Upper lobe of left lung (tissue), 6 donors: ENCODE measurements at regions not wholly inside any gene's neighbourhood (a gene's known extent, or its start where the extent isn't known, plus 50 kb on each side); places are given as distances from the start of the nearest gene placed in this dataset.

Experiments
- ATAC-seq, 2 donors: fragments of 200-7000 bp; cut with Tn5 transposase; one replicate each; pipeline ENCODE4 v1.9.1; 2022; ENCODE audit warnings: mild to moderate bottlenecking in 2 of 2, moderate library complexity in 2 of 2; ENCODE audit not compliant: low FRiP score in 2 of 2
- DNase-seq, 2 donors: peaks; one replicate each; pipeline ENCODE4 v3.0.0-alpha.2; 2019 to 2020
- H3K27ac ChIP-seq, 4 donors: fragments of 200-600 bp; sonication (generic); one replicate each; pipeline ENCODE4 v1.5.1; 2016 to 2019
- H3K27me3 ChIP-seq, 4 donors: fragments of 200-600 bp; sonication (generic); one replicate each; pipeline ENCODE4 v1.5.1; 2017 to 2019
- H3K36me3 ChIP-seq, 4 donors: fragments of 200-600 bp; sonication (generic); one replicate each; pipeline ENCODE4 v1.5.1; 2016 to 2019
- H3K4me1 ChIP-seq, 4 donors: fragments of 200-600 bp; sonication (generic); one replicate each; pipeline ENCODE4 v1.5.1; 2018 to 2019
- H3K4me3 ChIP-seq, 4 donors: fragments of 200-600 bp; sonication (generic); one replicate each; pipeline ENCODE4 v1.5.1; 2017 to 2019; ENCODE audit warnings: mild to moderate bottlenecking in 2 of 4, moderate library complexity in 1 of 4
- H3K9me3 ChIP-seq, 4 donors: fragments of 200-600 bp; sonication (generic); one replicate each; pipeline ENCODE4 v1.5.1; 2018 to 2019
- EP300 ChIP-seq, 4 donors: sonication (generic); formaldehyde crosslinking; IDR thresholded peaks; one replicate each; pipeline ENCODE4 v1.5.1; 2017; ENCODE audit warnings: antibody characterized with exemption in 4 of 4, control low read depth in 2 of 4
- POLR2A ChIP-seq, 4 donors: fragments of 450-650 bp; IDR thresholded peaks; one replicate each; pipeline ENCODE4 v1.5.1; 2016 to 2017; ENCODE audit warnings: antibody characterized with exemption in 4 of 4, mild to moderate bottlenecking in 2 of 4
- POLR2AphosphoS5 ChIP-seq, 2 donors: sonication (generic); formaldehyde crosslinking; IDR thresholded peaks; one replicate each; pipeline ENCODE4 v1.5.1; 2017; ENCODE audit warnings: antibody characterized with exemption in 2 of 2
- WGBS, 2 donors: methylation state at CpG; one replicate each; pipeline ENCODE4 v1.1.5; 2017 to 2018; 5-methylcytosine and 5-hydroxymethylcytosine counted together
- TF ChIP-seq, protein P1 (sequence below), 6 experiments: fragments of 450-650 bp in 4 of 6; fragments of 200-600 bp in 2 of 6; sonication (generic) in 2 of 6; IDR thresholded peaks; one replicate each; pipeline ENCODE4 v1.5.1; 2016 to 2019; ENCODE audit warnings: antibody characterized with exemption in 6 of 6
- donor health status: DM: no; HTN: no; CAD: no; lungs with moderate emphysema.
- donor health status: DM: no; HTN: yes; CAD: no; lungs with severe emphysema.

DNA sequence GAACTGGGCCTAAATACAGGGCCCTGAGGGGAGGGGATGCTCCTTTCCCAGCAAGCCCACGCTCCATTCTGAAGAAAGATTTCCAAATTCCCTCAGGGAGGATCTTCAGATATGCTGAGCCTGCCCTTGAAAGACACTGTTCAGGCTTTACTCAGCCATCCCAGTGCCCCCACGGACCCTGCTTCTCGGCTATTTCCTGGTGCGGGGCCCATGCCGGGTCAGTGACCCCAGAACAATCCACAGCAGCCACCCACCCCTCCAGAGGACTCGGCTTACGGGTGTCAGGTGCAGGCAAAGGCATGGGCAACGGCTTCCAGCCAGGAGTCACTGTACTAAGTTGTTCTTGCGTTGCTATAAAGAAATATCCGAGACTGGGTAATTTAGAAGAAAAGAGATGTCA, 137.1 kb downstream of the OAT start:
- peak in 1 of 2 donors; percentile 12 for DNase-seq

DNA sequence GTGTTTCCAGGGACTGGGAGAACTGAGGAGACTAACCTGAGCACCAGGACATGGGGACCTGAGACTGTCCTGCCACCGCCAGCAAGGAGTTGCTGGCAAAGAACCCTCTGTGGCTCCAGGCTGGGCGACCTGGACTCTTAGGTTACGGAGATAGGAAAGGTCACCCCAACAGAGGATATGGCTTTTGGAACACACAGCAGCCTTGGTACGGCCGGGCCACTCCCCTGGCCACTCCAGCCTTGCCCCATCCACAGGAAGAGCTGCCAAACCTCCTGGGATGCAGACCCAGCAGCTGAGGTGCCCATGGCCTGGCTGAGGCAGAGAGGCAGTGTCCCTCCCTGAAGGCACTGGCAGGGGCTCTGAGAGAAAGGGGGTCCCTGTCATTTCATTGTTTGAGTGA, 137.8 kb downstream of the OAT start:
- Histone ChIP-seq H3K9me3 (no peaks in the 10 kb centered on the region), H3K4me1 (peaks cover 0 to 4% (median 0%) of the 10 kb centered on the region in 4 donors), H3K27me3 (no peaks in the 10 kb centered on the region), H3K27ac (no peak overlapping the region), H3K36me3 (no peaks in the 10 kb centered on the region), H3K4me3 (no peak overlapping the region)
- TF ChIP-seq EP300 (IDR thresholded peaks at IDR 0.05) (no peak), POLR2AphosphoS5 (IDR thresholded peaks at IDR 0.05) (no peak)
- ATAC-seq (no peak), DNase-seq (no peak)
- 94 to 100% methylated on average over 3 to 5 of the region's 5 CpGs for WGBS, 2 donors

More for the DNA sequence above, 137.1 kb downstream of the OAT start:
- no peak overlapping the region for H3K4me3 ChIP-seq
- peaks cover 0 to 9% (median 3%) of the 10 kb centered on the region in 4 donors for H3K4me1 ChIP-seq
- ATAC-seq, result no peak
- H3K27ac ChIP-seq, result no peak overlapping the region
- H3K27me3 ChIP-seq, result no peaks in the 10 kb centered on the region
- no peak for TF ChIP-seq EP300 (IDR thresholded peaks at IDR 0.05)
- no peak for TF ChIP-seq POLR2A (IDR thresholded peaks at IDR 0.05)
- WGBS, 2 donors, result 85 to 100% methylated on average over 4 to 10 of the region's 10 CpGs
- no peaks in the 10 kb centered on the region for H3K36me3 ChIP-seq
- no peaks in the 10 kb centered on the region for H3K9me3 ChIP-seq

DNA sequence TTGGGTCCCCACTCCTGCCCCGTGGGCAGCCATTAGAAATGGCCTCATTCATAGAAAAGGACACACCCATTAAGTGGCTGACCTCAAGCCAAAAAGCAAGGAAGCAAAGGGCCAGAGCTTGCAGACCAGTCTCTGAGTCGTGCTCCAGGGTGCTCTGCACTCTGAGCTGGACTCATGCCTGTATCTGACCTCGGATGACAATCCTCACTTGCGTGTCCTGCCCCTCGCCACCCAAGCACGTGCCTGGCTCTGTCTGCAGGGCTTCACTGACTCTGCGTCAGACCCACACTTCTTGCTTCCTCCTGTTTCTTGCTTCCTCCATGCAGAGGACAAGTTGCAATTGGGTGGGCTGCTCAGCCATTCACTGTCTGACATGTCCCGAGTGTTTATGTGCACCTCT, 138.8 kb downstream of the OAT start:
- 78 to 84% methylated on average over 7 to 8 of the region's 8 CpGs for WGBS, 2 donors
- Histone ChIP-seq H3K27ac (no peak overlapping the region), H3K27me3 (no peaks in the 10 kb centered on the region), H3K9me3 (no peaks in the 10 kb centered on the region), H3K4me3 (no peak overlapping the region), H3K4me1 (no peaks in the 10 kb centered on the region), H3K36me3 (no peaks in the 10 kb centered on the region)
- peak in 1 of 2 donors; percentile 56 for ATAC-seq
- no peak for TF ChIP-seq POLR2A (IDR thresholded peaks at IDR 0.05)
- no peak for TF ChIP-seq EP300 (IDR thresholded peaks at IDR 0.05)
- TF ChIP-seq, protein P1, sequence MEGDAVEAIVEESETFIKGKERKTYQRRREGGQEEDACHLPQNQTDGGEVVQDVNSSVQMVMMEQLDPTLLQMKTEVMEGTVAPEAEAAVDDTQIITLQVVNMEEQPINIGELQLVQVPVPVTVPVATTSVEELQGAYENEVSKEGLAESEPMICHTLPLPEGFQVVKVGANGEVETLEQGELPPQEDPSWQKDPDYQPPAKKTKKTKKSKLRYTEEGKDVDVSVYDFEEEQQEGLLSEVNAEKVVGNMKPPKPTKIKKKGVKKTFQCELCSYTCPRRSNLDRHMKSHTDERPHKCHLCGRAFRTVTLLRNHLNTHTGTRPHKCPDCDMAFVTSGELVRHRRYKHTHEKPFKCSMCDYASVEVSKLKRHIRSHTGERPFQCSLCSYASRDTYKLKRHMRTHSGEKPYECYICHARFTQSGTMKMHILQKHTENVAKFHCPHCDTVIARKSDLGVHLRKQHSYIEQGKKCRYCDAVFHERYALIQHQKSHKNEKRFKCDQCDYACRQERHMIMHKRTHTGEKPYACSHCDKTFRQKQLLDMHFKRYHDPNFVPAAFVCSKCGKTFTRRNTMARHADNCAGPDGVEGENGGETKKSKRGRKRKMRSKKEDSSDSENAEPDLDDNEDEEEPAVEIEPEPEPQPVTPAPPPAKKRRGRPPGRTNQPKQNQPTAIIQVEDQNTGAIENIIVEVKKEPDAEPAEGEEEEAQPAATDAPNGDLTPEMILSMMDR (IDR thresholded peaks at IDR 0.05), result no peak
- no peak for TF ChIP-seq POLR2AphosphoS5 (IDR thresholded peaks at IDR 0.05)
- peak in 1 of 2 donors; percentile 46 for DNase-seq

DNA sequence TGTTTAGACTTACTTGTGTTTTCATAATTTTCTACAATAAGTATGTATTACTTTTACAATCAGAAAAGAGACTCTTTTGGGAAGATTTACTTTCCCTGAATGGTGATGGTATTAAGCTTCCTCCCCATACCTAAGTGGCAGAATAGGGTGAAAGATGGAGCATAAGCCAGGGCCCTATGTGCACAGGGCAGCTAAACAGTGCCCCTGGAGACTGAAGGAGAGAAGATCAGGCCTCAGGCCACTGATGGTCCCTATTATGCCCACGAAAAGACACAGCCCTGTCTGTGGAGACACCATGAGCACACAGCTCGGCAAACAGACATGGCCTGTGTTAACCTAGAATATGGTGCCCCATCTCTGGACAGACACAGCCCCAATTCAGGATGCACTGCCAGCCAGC, 139.4 kb downstream of the OAT start:
- ATAC-seq (no peak), DNase-seq (no peak)
- no peaks in the 10 kb centered on the region for H3K9me3 ChIP-seq
- no peak overlapping the region for H3K4me3 ChIP-seq
- H3K27ac ChIP-seq, result no peak overlapping the region
- H3K36me3 ChIP-seq, result no peaks in the 10 kb centered on the region
- 88% methylated on average over 2 of the region's 2 CpGs; no CpG with 5 or more reads in 1 of the 2 donors for WGBS, 2 donors
- no peaks in the 10 kb centered on the region for H3K4me1 ChIP-seq
- TF ChIP-seq, protein P1 (IDR thresholded peaks at IDR 0.05), result no peak
- no peak for TF ChIP-seq EP300 (IDR thresholded peaks at IDR 0.05)
- TF ChIP-seq POLR2AphosphoS5 (IDR thresholded peaks at IDR 0.05), result no peak
- no peak for TF ChIP-seq POLR2A (IDR thresholded peaks at IDR 0.05)
- no peaks in the 10 kb centered on the region for H3K27me3 ChIP-seq

DNA sequence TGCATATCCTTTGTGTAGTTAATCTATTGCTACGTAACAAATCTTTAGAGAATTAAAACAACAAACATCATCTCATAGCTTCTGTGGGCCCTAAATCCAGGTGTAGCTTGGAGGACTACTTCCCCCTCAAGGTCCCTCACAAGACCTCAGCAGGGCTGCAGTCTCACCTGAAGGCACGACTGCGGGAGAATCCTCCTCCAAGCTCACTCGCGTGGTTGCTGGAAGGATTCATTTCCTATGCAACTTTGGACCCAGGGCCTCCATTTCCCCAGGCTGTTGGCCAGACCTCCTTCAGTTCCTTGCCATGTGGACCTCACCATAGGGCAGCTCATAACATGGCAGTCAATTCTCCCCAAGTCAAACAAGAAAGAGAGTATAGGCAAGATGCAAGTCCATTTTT, 140.4 kb downstream of the OAT start:
- Histone ChIP-seq H3K27me3 (no peaks in the 10 kb centered on the region), H3K4me1 (no peaks in the 10 kb centered on the region), H3K4me3 (no peak overlapping the region), H3K36me3 (no peaks in the 10 kb centered on the region), H3K27ac (no peak overlapping the region), H3K9me3 (peaks cover 0 to 6% (median 4%) of the 10 kb centered on the region in 4 donors)
- ATAC-seq (no peak), DNase-seq (no peak)
- WGBS, 2 donors, result 90 to 95% methylated on average over 5 of the region's 5 CpGs
- no peak for TF ChIP-seq EP300 (IDR thresholded peaks at IDR 0.05)
- TF ChIP-seq, protein P1 (IDR thresholded peaks at IDR 0.05), result no peak
- TF ChIP-seq POLR2AphosphoS5 (IDR thresholded peaks at IDR 0.05), result no peak
- TF ChIP-seq POLR2A (IDR thresholded peaks at IDR 0.05), result no peak

DNA sequence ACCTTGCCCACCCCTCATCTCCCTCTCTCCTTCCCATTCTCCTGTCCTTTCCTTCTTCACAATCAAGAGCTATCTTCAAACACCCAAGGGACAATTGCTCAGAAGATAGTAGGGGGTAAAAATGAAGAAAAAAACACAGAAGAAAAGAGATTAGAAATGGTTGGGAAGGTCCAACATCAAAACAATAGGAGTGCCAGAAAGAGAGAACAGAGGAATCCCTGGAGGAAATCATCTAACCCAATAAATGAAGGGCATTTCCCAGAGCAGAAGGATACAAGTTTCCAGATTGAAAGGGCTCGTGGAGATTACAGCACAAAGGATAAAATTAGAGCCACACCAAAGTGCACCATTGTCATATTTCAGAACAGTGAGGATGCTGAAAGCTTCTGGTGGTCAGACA, 145.6 kb downstream of the OAT start:
- Histone ChIP-seq H3K4me3 (no peak overlapping the region), H3K4me1 (no peaks in the 10 kb centered on the region), H3K9me3 (peaks cover 4 to 21% (median 16%) of the 10 kb centered on the region in 4 donors), H3K27me3 (no peaks in the 10 kb centered on the region), H3K27ac (no peak overlapping the region), H3K36me3 (no peaks in the 10 kb centered on the region)
- DNase-seq, result no peak
- ATAC-seq, result no peak
- no peak for TF ChIP-seq POLR2A (IDR thresholded peaks at IDR 0.05)
- TF ChIP-seq, protein P1 (IDR thresholded peaks at IDR 0.05), result no peak
- TF ChIP-seq POLR2AphosphoS5 (IDR thresholded peaks at IDR 0.05), result no peak
- no peak for TF ChIP-seq EP300 (IDR thresholded peaks at IDR 0.05)
- WGBS, 2 donors, result 38 to 50% methylated on average over 1 of the region's 1 CpG
